ENCODE measurements at regions not wholly inside any gene's neighbourhood (a gene's known extent, or its start where the extent isn't known, plus 50 kb on each side); places are given as distances from the start of the nearest gene placed in this dataset.

- TF ChIP-seq SRF (IDR thresholded peaks at IDR 0.05; ENCODE audit: low read depth in 2 of 2, low read length in 2 of 2) (no peak), ZNF274 (IDR thresholded peaks at IDR 0.05; ENCODE audit: insufficient read depth, insufficient read length) (no peak), SMAD1 (IDR thresholded peaks at IDR 0.05; ENCODE audit: low read depth, partially characterized antibody) (no peak), RCOR1 (conservative IDR thresholded peaks at IDR 0.05; ENCODE audit: low read depth, low read length) (no peak)
Measured at GRCh38 chr5:115423541-115423940, 121.0 kb downstream of the FEM1C start.

Data from GM12878 (cell line).